OCI-LY7 (cell line): ENCODE measurements at regions not wholly inside any gene's neighbourhood (a gene's known extent, or its start where the extent isn't known, plus 50 kb on each side); places are given as distances from the start of the nearest gene placed in this dataset.

Experiments
- BruUV-seq: library from RNA; stranded (reverse); fragments of 400-500 nt; replicated peaks from 2 replicates; lab custom pipeline; 2021; lab: Mats Ljungman, UMichigan
- CTCF ChIA-PET: fragments of 300-600 bp; sonication (Branson Sonifier 250); formaldehyde crosslinking; loops from one replicate; lab custom pipeline; 2022; ENCODE audit warnings: antibody characterized with exemption; ENCODE audit not compliant: unreplicated experiment; lab: Charles Lee
- POLR2A ChIA-PET: fragments of 300-600 bp; sonication (Branson Sonifier 250); formaldehyde crosslinking; loops from one replicate; lab custom pipeline; 2022; ENCODE audit warnings: antibody characterized with exemption; lab: Charles Lee
- DNase-seq: peaks from one replicate; pipeline ENCODE4 v3.0.0-alpha.2; 2015; ENCODE audit warnings: low spot score
- H2AFZ ChIP-seq: fragments of 200-600 bp; sonication (generic), shearing (Covaris generic); 2 replicates; pipeline ENCODE4 v1.6.1; 2014; ENCODE audit warnings: mild to moderate bottlenecking, antibody characterized with exemption, low read length, moderate library complexity
- H3K27ac ChIP-seq: fragments of 200-600 bp; sonication (generic); 2 replicates; pipeline ENCODE4 v1.5.1; 2014; ENCODE audit warnings: mixed run types, low read depth, mild to moderate bottlenecking, moderate library complexity, low read length, inconsistent platforms; ENCODE audit not compliant: poor library complexity, severe bottlenecking
- H3K36me3 ChIP-seq: fragments of 200-600 bp; sonication (generic); 2 replicates; pipeline ENCODE4 v1.6.1; 2014; ENCODE audit warnings: mild to moderate bottlenecking, antibody characterized with exemption, low read length, moderate library complexity, mixed read lengths; ENCODE audit not compliant: insufficient read depth
- H3K4me1 ChIP-seq: fragments of 200-600 bp; sonication (generic); 2 replicates; pipeline ENCODE4 v1.5.1; 2014; ENCODE audit warnings: mild to moderate bottlenecking, low read length; ENCODE audit not compliant: insufficient read depth, poor library complexity, severe bottlenecking
- H3K4me2 ChIP-seq: fragments of 200-600 bp; sonication (generic); 2 replicates; pipeline ENCODE4 v1.6.1; 2014; ENCODE audit warnings: mild to moderate bottlenecking, low read length
- H3K4me3 ChIP-seq: fragments of 200-600 bp; sonication (generic); 2 replicates; pipeline ENCODE4 v1.5.1; 2014; ENCODE audit warnings: mild to moderate bottlenecking, low read depth, low read length; ENCODE audit not compliant: poor library complexity, severe bottlenecking
- H3K79me2 ChIP-seq: fragments of 200-600 bp; sonication (generic); 2 replicates; pipeline ENCODE4 v1.6.1; 2016; ENCODE audit warnings: low read depth, mild to moderate bottlenecking, low read length, moderate library complexity, mixed read lengths; ENCODE audit not compliant: insufficient read depth
- H3K9me2 ChIP-seq: fragments of 200-600 bp; sonication (generic); 2 replicates; pipeline ENCODE4 v1.6.1; 2016; ENCODE audit warnings: mild to moderate bottlenecking, low read length, mixed read lengths; ENCODE audit not compliant: insufficient read depth
- H3K9me3 ChIP-seq: fragments of 200-600 bp; sonication (generic); 2 replicates; pipeline ENCODE4 v1.6.1; 2014; ENCODE audit warnings: mild to moderate bottlenecking, mixed run types, low read length, mixed read lengths
- H4K20me1 ChIP-seq: fragments of 200-600 bp; sonication (generic); 2 replicates; pipeline ENCODE4 v1.6.1; 2014; ENCODE audit warnings: mild to moderate bottlenecking, antibody characterized with exemption, low read length, moderate library complexity, mixed read lengths; ENCODE audit not compliant: insufficient read depth
- EZH2phosphoT487 ChIP-seq: fragments of 200-600 bp; sonication (generic); IDR thresholded peaks from 2 replicates; pipeline ENCODE4 v1.6.1; 2018; ENCODE audit warnings: low read depth, borderline replicate concordance, mild to moderate bottlenecking, mixed run types, antibody characterized with exemption, low read length, moderate library complexity, mixed read lengths
- intact Hi-C: fragments of 100-400 bp; cut with micrococcal nuclease; formaldehyde crosslinking; loops from one replicate; pipeline ENCODE4 v1.10.0; 2022; ENCODE audit not compliant: unreplicated experiment
- TF ChIP-seq, protein P1 (sequence below): fragments of 200-600 bp; sonication (generic); conservative IDR thresholded peaks from 2 replicates; pipeline ENCODE4 v1.5.1; 2014; ENCODE audit warnings: mild to moderate bottlenecking, antibody characterized with exemption, low read length, moderate library complexity, mixed read lengths

DNA sequence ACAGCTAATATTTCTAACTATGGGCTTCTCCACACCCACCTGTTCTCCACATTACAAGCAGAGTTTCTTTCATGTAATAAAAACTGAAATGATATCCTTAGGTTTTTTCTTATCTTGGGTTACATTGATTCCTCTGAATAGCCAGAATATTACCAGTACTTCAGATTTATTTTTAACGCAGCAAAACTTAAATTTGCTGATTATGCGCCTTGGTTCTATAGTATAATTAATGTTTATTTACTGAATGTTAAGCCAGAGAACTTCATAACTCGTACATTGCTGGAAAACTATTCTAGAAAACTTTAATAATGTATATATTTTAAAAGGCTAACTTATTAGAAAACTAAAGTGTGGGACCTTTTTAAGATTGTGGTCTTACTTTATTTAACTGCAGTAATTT lies 577.2 kb downstream of the PRKD1 start:
- DNase-seq: no peak
- Histone ChIP-seq H4K20me1 (no peaks in the 10 kb centered on the region), H2AFZ (no peak overlapping the region), H3K4me2 (no peak overlapping the region), H3K36me3 (no peaks in the 10 kb centered on the region), H3K9me2 (no peaks in the 10 kb centered on the region), H3K4me3 (no peak overlapping the region), H3K9me3 (0 out of 2 replicates have a peak, but pooled peaks cover 9% of the 10 kb centered on the region), H3K79me2 (no peaks in the 10 kb centered on the region), H3K4me1 (no peaks in the 10 kb centered on the region), H3K27ac (no peak overlapping the region)
- CTCF ChIA-PET: no interaction called here
- intact Hi-C loops: no loop called here
- TF ChIP-seq, protein P1, sequence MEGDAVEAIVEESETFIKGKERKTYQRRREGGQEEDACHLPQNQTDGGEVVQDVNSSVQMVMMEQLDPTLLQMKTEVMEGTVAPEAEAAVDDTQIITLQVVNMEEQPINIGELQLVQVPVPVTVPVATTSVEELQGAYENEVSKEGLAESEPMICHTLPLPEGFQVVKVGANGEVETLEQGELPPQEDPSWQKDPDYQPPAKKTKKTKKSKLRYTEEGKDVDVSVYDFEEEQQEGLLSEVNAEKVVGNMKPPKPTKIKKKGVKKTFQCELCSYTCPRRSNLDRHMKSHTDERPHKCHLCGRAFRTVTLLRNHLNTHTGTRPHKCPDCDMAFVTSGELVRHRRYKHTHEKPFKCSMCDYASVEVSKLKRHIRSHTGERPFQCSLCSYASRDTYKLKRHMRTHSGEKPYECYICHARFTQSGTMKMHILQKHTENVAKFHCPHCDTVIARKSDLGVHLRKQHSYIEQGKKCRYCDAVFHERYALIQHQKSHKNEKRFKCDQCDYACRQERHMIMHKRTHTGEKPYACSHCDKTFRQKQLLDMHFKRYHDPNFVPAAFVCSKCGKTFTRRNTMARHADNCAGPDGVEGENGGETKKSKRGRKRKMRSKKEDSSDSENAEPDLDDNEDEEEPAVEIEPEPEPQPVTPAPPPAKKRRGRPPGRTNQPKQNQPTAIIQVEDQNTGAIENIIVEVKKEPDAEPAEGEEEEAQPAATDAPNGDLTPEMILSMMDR: no peak
- TF ChIP-seq EZH2phosphoT487: no peak
- POLR2A ChIA-PET: no interaction called here
- no TSS peak for BruUV-seq

DNA sequence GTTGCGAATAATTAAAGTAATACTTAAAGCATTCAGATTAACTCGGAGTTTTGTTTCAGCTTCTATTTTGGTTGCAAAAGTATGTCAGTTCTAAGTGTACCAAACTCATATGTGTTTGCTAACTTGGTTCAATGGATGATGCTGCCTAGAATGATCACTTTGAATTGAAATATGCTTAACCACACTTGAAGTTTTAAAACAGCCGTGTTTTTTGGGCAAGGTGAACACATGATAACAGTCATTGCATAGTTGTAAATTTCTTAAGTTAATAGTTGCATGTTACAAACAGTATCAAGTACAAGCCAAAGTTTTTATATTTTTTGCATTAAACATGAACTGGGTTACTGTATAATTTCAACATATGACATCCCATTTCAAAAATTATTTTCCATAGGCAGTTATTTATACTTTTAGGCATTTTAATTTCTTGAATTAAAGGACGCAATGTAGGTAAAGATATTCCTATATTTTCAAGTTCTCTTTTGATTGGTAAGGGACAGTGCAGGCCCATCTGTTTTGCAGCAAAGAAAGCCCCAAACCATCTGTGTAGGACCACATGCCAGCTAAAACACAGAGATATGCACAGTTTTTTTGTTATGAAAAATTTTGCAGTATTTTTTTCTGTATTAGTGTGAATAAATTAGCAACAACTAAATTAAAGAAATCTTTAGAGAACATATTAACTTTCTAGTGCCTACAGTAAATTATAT lies 575.5 kb downstream of the PRKD1 start:
- no peaks in the 10 kb centered on the region for H3K79me2 ChIP-seq
- intact Hi-C loops: no loop called here
- 0 out of 2 replicates have a peak, but pooled peaks cover 3% of the 10 kb centered on the region for H3K9me3 ChIP-seq
- ChIA-PET CTCF (no interaction called here), POLR2A (no interaction called here)
- H3K4me1 ChIP-seq: no peaks in the 10 kb centered on the region
- no peak overlapping the region for H3K4me3 ChIP-seq
- TF ChIP-seq, protein P1: no peak
- TF ChIP-seq EZH2phosphoT487: no peak
- no peak for DNase-seq
- H2AFZ ChIP-seq: no peak overlapping the region
- H3K36me3 ChIP-seq: no peaks in the 10 kb centered on the region
- H3K4me2 ChIP-seq: no peak overlapping the region
- H3K9me2 ChIP-seq: no peaks in the 10 kb centered on the region
- no peaks in the 10 kb centered on the region for H4K20me1 ChIP-seq
- no peak overlapping the region for H3K27ac ChIP-seq
- BruUV-seq: no TSS peak

DNA sequence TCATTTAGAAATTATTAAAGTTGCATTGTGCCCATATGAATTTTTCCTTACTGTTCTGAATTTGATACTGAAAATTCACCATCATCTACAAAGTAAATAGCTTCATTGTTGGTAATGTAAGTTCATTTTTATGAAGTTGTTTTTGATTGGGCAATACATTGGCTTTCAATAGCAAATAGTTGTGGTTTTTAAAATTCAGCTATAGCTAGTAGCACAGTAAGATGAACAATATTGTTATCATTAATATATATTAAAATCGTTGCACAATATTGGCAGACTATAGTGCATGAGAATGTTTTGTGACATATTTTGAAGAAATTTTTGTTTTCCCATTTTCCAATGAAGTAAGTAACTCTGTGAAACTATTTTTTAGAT lies 575.0 kb downstream of the PRKD1 start:
- H3K79me2 ChIP-seq: no peaks in the 10 kb centered on the region
- CTCF ChIA-PET: no interaction called here
- BruUV-seq: no TSS peak
- no peaks in the 10 kb centered on the region for H3K9me2 ChIP-seq
- POLR2A ChIA-PET: no interaction called here
- H2AFZ ChIP-seq: no peak overlapping the region
- no peaks in the 10 kb centered on the region for H3K36me3 ChIP-seq
- H3K4me3 ChIP-seq: no peak overlapping the region
- no peak overlapping the region for H3K4me2 ChIP-seq
- intact Hi-C loops: no loop called here
- no peaks in the 10 kb centered on the region for H3K4me1 ChIP-seq
- TF ChIP-seq, protein P1: no peak
- TF ChIP-seq EZH2phosphoT487: no peak
- no peaks in the 10 kb centered on the region for H4K20me1 ChIP-seq
- no peak overlapping the region for H3K27ac ChIP-seq
- H3K9me3 ChIP-seq: 0 out of 2 replicates have a peak, but pooled peaks cover 3% of the 10 kb centered on the region
- no peak for DNase-seq
